ENCODE measurements at regions not wholly inside any gene's neighbourhood (a gene's known extent, or its start where the extent isn't known, plus 50 kb on each side); places are given as distances from the start of the nearest gene placed in this dataset.

DNA sequence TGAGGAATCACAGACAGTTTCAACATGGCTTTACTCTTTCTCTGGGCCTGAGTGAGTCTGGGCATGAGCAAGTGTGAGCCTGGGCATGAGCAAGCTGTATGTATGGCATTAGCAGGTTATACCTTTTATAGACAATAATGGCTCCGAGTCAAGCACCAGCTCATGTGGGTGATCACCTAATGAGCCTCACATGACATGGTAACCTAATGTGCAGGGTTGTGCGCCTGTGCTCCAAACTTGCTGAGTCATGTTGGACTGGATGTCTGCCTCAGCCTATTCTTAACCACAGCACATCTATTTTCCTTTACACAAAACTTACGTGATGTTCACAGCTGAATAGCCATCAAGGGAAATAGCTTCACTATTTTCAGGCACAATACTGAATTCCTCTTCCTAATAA lies 236.2 kb upstream of the NRIP1 start:
- TF ChIP-seq EZH2 (IDR thresholded peaks at IDR 0.05; ENCODE audit: insufficient read depth, poor library complexity, severe bottlenecking) (no peak), EZH2phosphoT487 (IDR thresholded peaks at IDR 0.05; ENCODE audit: insufficient read depth, low read depth) (no peak)
